Stimulated activated CD8-positive, alpha-beta memory T cell treated with anti-CD3 and anti-CD28 coated beads, Interleukin-4, amount 100 ng/mL, for 4 hours (primary cell): ENCODE measurements at regions not wholly inside any gene's neighbourhood (a gene's known extent, or its start where the extent isn't known, plus 50 kb on each side); places are given as distances from the start of the nearest gene placed in this dataset.

Source experiments
- DNase-seq, 2 donors: peaks; one replicate each; pipeline ENCODE4 v3.0.0-alpha.2; 2020; ENCODE audit warnings: low read depth in 2 of 2, low spot score in 1 of 2

DNA sequence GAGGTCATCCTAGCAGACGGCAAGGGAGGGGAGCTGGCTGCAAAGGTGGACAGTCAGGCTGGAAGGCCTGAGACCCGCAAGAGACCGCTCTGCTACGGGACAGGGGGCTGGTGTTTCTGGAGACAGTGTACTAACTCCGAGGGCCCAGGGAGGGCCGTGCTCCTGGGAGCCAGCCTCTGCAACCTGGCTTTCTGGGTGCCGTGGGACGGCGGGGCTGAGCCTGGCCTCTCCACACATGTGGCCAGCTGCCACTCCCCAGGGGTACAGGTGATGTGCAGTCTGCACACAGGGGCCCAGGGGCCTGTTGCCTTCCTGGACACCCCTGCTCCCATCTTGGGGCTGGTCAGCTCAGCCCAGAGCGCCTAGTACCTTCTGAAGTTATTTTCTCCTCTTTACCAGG lies 92.2 kb downstream of the MRPL36 start:
- DNase-seq, result no peak

DNA sequence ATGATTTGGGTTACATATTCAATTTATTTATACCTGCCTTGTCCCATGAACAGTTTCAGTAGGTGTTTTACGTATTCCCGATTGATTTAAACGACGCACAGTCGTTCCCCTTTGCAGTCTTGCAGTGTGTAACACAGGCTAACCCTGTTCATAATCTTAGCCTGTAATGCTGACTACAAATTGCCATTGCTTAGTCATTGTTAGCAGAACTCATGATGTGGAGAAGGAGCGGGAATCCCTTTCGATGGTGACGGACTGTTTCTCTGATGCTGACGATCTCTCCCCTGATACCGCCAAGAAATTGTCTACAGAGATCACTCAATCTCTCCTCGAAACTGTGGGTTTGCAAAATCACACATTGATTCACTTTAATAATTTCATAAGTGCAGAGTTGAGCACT lies 93.2 kb downstream of the MRPL36 start:
- DNase-seq, result no peak

DNA sequence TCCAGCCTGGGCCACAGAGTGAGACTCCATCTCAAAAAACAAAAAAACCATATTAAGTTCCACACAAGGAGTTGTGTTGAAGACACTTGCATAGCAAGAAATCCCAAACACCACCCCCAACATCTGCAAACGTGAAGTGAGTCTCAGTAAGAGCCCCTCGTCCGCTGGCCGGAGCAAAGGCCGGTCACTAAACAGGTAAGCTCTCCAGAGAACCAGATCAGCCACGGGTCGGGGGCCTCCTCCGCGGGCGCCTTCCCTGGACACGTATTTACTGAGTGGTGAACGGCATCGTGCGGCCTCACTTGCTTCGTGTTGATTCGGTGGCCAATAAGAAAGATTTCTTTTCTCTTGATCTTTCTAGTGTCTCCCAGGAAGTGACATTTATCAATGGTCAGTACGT lies 93.6 kb downstream of the MRPL36 start:
- no peak for DNase-seq

DNA sequence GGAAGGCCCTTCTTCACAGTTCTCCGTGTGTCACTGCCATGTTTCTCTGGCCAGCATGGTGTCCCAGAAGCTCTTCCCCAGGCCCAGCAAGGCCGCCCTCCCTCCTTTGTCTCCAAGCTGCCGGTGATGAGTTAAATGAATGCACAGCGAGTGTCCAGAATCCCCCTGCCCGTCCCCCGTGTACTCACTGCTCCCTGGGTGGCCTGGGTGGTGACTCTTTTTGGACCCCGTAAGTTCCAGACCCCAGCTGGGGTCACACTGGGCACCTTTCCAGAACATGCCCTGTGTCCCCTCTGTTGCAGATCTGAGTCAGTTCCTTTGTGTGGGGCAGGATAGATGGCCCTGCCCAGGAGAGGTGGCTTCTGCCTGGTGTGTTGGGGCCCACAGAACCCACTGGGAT lies 95.0 kb downstream of the MRPL36 start:
- no peak for DNase-seq

DNA sequence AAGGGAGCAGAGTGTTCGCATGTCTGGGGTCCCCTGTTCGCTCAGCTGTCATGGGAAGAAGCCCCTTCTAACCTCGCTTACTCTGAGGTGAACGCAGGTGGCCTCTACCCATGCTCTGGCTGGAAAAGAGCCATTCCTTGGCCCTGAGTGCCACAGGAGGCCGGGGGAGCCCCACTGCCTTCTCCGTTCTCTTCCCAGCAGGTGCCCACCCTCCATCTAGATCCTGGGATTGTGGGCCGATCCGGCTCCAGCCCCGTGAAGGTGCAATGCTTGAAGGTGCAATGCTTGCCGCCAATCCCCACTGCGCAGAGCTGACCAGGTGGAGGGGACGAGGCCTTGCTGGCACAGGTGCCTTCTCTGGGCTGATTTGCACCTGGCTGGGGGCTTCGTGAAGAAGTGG lies 95.4 kb downstream of the MRPL36 start:
- no peak for DNase-seq

DNA sequence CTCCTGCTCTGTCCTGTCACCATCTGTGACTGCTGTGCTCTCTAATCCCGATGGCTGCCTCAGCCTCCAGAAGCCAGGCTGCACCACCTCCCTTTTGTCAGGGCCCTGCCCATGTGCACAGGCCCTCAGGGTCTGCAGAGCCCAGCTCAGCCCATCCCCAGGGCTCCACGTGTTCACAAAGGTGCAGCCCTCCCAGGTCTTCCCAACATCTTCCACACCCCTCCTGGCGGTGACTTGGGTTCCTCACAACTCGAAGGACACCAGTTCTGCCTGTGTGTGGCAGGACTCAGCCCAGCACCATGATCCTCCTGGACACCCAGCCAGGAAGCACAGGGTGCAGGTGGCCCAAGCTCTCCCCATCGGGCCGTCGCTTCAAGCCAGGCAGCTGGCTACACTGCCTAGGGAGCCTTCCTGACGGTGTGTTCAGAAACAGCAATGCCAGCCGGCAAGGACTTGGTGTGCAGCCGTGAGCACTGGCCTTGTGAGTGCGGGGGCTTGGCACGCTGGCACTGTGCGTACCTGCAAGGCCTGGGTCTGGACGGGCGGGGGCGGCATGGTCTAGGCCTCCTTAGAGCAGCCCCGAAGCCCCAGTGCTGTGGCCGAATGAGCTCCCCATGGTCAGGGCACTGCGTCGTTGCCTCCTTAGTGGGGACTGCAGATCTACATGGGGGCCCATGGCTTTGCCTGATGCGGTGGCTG lies 96.1 kb downstream of the MRPL36 start:
- DNase-seq, result no peak

DNA sequence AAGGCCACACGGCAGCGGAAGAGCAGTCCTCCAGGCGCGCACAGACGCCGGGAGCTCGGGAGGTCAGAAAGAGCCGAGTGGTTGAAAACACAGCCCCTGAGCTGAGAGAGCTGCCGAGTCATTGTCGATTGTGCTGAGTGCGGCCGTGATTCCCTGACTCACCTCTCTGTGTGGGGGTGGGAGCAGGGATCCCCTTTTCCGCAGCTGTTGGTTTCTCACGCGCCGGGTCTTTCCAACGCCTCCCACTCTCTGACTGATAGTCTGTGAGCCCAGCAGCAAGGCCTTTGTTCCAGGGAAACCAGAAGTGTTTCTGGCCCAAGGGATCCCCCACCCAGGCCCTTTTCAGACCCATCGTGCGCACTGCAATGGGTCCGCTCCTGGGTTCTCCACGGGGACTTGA lies 97.3 kb downstream of the MRPL36 start:
- DNase-seq, result no peak

DNA sequence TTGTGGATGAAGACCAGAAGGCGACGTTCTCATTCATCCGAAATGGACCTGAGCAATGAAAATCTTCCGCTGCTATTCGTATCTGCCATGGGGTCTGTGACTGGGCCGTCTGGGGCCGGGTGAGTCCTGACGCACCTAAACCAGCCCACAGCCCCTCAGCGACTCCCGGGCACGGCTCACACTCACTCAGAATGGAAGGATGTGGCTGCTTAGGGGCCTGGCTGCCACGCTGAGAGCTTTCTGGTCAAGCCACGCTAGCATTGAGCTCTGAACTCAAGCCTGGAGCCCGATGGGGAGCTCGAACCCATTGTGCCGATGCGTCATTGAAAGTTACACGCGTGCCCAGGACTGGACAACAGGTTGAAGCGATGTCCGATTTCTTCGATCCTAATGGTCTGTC lies 97.8 kb downstream of the MRPL36 start:
- DNase-seq, result no peak

DNA sequence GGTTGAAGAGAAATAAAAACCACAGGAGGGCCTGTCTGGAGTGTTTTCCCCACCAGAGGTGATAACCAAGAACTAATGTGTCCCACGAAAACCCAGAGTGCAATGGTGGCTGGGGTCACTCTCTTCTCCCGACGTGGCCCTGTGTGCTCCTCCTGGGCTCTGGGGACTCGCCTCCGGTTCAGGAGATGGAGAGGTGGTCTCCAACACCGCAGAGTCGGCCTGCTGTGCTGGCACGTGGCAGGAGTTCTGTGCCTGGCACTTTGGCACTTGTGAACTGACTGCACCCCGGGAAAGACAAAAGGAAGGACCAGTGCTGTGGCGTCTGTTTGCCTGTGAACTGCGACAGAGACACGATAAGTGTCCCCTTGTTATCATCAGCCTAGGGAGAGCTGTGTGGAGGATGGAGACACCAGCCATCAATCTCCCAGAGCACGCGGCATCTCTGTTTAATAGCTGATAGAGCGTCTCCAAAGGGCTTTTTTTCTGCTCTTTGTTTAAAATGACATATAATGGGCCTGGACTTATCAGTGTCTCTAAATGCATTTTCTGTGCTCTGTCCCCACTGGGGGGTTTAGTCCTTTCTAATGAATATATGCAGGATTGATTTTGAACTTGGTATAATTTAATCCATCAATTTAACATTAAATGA lies 98.3 kb downstream of the MRPL36 start:
- no peak for DNase-seq

DNA sequence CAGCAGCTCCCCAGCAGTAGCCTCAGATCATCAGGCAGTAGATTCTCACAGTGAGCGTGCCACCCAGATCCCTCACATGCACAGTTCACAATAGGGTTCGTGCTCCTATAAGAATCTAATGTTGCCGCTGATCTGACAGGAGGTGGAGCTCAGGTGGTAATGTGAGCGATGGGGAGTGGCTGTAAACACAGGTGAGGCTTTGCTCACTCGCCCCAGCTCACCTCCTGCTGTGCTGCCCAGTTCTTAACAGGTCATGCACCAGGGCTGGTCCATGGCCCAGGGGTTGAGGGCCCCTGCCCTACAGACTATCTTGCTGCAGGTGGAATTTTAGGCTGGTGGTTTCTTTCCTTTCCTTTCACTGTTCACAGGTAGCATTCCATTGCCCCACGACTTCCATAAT lies 100.2 kb downstream of the MRPL36 start:
- DNase-seq, result no peak

DNA sequence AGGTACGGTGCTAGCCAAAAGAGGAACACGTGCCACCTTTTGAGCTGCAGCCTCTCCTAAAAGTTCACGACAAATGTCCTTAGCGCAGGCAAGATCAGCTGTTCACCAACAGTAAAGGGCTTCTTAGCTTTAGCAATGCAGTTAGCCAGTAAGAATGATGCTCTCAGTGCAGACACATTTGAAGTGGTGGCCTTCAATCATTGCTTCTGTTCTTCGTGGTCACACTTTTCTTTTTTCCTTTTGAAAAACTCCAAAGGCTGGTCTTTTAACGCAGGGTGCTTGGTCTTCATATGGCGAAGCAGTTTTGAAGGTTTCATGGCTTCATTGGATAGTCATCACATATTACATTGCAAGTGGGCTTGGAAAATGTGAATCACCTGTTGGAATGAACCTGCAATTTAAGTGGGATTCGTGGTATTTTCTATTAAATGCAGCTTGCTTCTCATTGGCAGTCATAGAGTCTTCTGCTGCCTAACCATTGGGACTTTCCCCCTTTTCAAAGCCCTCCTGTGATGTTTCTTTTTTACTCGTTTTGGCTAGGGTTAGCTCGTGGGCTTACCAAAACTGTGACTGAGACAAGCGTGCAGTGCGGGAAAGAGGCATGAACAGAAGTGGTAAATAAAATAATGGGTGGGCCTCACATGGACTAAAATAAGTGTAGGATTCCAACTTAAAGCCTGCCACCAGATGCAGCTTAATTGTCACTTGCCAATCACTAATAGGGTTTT lies 100.9 kb downstream of the MRPL36 start:
- no peak for DNase-seq

DNA sequence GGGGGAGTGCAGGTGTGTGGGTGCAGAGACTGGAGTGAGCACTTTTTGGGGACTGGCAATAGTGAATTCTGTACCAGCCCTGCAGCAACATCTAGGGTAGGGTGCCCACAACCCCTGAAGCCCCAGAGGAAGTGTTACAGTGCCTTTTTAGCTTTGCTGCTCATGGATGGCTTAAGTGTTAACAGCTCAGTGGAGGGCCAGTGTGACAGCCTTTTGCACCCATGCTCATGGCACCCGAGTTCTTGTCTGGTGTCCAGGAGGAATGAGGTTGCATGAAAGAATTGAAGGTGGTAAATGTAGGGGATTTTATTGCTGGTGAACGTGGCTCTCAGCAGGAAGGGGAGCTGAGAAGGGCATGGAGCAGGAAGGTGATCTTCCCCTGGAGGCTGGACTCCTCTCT lies 107.3 kb downstream of the MRPL36 start:
- no peak for DNase-seq

DNA sequence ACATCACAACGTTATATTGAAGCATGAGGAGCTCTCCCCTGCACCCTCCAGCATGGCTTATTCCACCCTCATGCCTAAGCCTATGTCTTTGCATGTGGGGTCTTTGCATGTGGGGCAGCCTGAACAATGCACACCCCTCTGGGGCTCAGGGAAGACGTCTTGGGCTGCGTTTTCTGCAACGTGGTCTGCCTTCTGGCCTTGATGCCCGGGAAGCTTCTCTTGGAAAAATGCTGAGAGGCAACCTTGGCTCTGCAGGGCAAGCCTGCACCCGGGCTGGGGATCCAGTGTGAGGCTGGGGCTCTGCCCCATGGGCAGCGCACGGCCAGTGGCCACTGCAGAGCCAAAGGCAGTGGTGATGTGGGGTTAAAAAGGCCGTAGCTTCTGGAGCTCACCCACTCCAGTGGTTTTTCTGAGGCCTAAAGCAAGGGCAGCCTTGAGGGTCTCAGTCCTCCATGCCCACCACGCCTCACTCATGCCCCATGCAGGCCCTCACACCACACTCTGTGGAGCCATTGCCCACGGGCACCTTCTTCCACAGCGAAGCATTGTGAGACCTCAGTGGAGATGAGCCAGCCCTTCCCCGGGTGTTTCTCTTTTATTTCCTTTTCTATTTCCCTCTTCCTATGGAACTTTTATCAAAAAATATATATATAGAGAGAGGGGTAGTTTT lies 112.2 kb downstream of the MRPL36 start:
- no peak for DNase-seq

DNA sequence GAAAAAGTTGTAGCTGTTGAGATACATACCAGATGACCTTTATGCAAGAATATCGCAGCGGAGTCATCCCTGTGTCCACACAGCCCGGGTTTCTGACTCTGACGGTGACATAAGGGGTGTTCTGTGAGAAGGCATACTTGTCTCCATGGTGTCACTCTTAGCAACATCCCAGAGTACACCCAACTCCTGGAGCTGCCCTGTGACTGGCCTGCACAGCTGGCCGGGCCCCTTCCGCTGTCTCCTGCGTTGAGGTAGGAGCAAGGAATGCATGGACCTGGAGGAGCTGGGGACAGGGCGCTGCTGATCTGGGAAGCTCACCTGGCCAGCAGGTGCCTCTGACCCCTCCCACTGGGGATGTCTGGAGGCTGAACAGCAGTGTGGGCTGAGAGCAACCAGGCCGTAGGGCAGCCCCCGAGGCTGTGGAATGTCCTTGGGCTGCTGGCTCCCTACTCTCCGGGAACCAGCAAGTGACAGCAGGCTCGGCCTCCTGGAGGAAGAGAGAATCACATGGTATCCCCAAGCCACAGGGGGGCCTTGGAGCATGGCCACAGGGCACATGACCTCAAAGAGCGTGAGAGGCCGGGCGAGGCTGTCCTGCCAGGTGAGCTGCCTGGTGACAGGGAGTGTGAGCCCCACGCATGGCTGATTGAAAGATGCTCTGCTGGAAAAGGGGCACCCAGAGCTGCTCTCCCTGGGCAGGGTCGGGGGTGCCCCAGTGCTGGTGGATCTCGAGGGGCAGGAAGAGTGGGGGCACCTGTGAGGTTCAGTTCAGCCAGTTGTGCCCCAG lies 113.4 kb downstream of the MRPL36 start:
- no peak for DNase-seq

DNA sequence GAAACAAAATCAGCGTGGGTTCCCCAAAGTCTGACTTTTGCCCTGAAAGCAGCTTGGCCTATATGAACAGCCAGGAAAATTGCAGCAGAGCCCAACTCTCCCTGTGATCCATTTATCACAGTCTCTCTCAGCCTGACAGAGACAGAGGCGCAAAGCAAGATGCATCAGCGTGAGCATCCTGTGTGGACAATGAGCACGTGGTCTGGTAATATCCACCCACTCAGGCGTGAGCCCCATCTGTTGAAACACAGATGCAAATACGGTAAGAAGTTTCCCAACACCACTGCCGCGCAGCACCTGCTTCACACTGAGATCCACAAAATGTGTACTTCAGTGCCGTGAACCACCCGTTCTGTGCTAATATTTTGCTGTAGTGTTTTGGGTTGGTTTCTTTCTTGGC lies 114.6 kb downstream of the MRPL36 start:
- DNase-seq, result no peak

DNA sequence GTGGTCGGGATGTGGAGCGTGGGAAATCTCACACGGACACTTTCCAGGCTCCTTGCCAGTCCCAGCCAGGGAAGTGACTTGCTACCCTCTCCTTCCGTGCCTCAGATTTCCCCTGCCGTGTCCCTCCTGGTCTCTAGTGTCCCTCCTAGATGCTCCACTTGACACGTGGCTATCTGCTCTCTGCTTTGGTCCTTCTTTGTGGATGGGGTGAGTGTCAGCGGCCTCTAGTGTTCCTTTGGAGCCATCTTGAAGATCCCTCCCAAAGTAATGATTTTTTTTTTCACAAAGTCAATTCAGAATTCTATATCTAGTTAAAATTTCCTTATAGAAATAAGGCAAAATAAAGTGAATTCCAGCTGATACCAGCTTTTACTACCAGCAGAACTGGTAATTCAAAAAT lies 117.7 kb downstream of the MRPL36 start:
- DNase-seq, result no peak

DNA sequence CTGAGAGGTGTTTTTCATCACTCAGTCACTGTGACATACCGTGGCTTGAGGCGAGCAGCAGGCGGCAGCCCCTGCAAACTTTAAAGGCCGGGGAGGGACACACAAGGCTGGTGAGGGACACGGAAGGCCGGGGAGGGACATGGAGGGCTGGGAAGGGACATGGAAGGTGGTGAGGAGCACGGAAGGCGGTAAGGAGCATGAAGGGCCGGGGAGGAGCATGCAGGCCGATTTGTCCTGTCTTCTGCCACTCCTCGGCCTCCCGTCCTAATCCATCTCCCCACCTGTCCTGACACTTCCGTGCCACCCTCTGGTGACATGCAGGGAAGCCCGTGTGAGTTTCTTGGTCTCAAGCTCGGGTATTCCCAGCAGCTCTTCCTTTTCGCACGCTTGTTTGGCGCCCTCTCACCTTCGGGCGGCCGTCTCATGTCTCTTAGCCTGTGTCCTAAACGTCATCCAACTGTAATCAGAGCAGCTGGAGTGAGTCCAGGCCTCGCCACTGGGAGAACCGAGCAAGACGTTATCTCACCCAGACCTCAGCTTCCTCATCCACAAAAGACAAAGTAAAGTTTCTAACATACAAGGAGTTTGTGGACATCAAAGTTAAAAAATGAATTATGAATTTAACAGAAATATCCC lies 126.5 kb downstream of the MRPL36 start:
- no peak for DNase-seq

DNA sequence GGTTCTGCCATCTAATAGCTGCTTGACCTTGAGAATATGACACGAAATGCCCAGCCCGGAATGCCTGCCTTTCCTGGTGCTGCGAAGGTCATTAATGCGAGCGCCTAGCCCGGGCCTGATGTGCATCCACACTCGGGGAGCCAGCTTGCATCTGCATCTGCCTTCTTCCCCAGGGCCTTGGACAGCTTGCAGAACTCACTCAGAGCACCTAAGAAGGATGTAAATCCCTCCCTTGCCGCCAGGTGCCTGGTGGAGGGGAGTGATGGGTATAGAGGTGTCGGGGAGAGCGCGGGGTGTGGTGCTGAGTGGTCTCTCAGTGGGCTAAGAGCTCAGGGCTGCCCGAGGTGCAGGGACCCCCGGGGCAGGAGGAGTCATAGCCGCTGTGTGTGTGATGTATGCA lies 127.2 kb downstream of the MRPL36 start:
- no peak for DNase-seq

DNA sequence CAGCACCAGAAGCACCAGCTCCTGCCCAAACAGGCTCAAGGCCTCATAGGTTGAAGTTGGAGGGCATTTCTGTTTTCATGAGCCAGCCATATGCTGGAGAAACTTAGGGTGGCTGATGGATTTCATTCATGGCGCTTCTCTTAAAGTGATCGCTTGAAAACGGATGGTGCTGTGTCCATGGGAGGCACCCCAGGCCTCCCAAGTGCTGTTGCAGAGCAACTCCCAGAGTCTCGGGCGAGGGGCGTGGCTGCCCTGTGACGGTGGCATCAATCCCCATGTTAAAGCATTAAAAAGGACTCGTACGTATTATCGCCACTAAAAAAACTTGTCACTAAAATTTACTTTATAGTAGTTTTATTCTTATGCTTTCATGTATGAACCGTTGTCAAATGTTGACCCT lies 128.3 kb downstream of the MRPL36 start:
- no peak for DNase-seq

DNA sequence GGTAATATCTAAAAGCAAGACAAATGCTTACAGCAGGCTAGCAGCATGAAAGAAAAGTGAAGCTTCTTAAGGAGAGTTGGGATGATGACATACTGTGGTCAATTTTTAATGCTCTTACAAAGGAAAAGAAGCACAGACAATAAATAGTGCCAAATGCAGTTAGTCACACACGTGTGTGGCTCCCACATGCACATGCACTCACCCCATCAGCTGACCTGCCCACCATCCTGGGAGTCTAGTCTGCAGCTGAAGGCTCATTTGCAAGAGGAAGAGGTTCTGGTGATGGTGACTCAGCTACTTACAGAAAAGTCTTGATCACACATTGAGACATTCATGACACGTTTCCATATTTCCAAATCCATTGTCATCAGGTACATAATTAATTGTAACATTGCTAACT lies 129.3 kb downstream of the MRPL36 start:
- no peak for DNase-seq
